B cell (primary cell): ENCODE measurements at regions not wholly inside any gene's neighbourhood (a gene's known extent, or its start where the extent isn't known, plus 50 kb on each side); places are given as distances from the start of the nearest gene placed in this dataset.

Experiments
- ATAC-seq: fragments of 200-7000 bp; cut with Tn5 transposase; one replicate; pipeline ENCODE4 v1.10.0; 2021; ENCODE audit warnings: low read depth, mild to moderate bottlenecking, moderate number of reproducible peaks, moderate library complexity
- CTCF ChIA-PET: fragments of 350-600 bp; sonication (Branson Sonifier 250); formaldehyde crosslinking; loops from one replicate; lab custom pipeline; 2021; ENCODE audit warnings: antibody characterized with exemption, inconsistent platforms; lab: Charles Lee
- POLR2A ChIA-PET: fragments of 350-600 bp; sonication (Branson Sonifier 250); formaldehyde crosslinking; loops from one replicate; lab custom pipeline; 2021; ENCODE audit warnings: antibody characterized with exemption; lab: Charles Lee
- DNase-seq: peaks from one replicate; pipeline ENCODE4 v3.0.0; 2013
- H2AFZ ChIP-seq: 2 replicates; pipeline ENCODE4 v1.6.1; 2012; ENCODE audit warnings: mild to moderate bottlenecking, low read depth, low read length; ENCODE audit not compliant: insufficient read depth, poor library complexity, severe bottlenecking
- H3K27ac ChIP-seq, 2 donors: 1 replicate in 1 of 2; 2 replicates in 1 of 2; pipeline ENCODE4 v1.5.1; 2012 to 2013; ENCODE audit warnings: low read length in 2 of 2, mild to moderate bottlenecking in 2 of 2, moderate library complexity in 1 of 2
- H3K27me3 ChIP-seq, 4 experiments: fragments of 200-600 bp in 1 of 4; sonication (generic) in 1 of 4; replicated peaks in 1 of 4; 1 replicate in 2 of 4; 2 replicates in 2 of 4; pipeline versions ENCODE4 v1.6.1 to v1.7.0; 2013 to 2016; ENCODE audit warnings: low read length in 3 of 4, mild to moderate bottlenecking in 2 of 4, mixed read lengths in 1 of 4, moderate library complexity in 1 of 4; ENCODE audit not compliant: insufficient read depth in 4 of 4, control insufficient read depth in 3 of 4; ENCODE audit errors: control extremely low read depth in 1 of 4
- H3K36me3 ChIP-seq, 2 experiments: replicated peaks in 1 of 2; 1 replicate in 1 of 2; 2 replicates in 1 of 2; pipeline versions ENCODE4 v1.6.1 to v1.7.1; 2013; ENCODE audit warnings: low read length in 1 of 2; ENCODE audit not compliant: insufficient read depth in 2 of 2, control insufficient read depth in 1 of 2; ENCODE audit errors: control extremely low read depth in 1 of 2, extremely low read depth in 1 of 2
- H3K4me1 ChIP-seq, 2 donors: fragments of 200-600 bp in 1 of 2; sonication (generic) in 1 of 2; 1 replicate in 1 of 2; 2 replicates in 1 of 2; pipeline versions ENCODE4 v1.5.1 to v1.6.1; 2013 to 2017; ENCODE audit warnings: low read length in 2 of 2; ENCODE audit not compliant: control insufficient read depth in 2 of 2, insufficient read depth in 2 of 2
- H3K4me2 ChIP-seq: replicated peaks from 2 replicates; pipeline ENCODE3; 2012; ENCODE audit warnings: mild to moderate bottlenecking, low read depth, low read length; ENCODE audit not compliant: poor library complexity, severe bottlenecking
- H3K4me3 ChIP-seq, 5 experiments: fragments of 200-600 bp in 1 of 5; sonication (generic) in 1 of 5; 1 replicate in 3 of 5; 2 replicates in 2 of 5; pipeline versions ENCODE4 v1.5.1 to v1.7.0; 2011 to 2016; ENCODE audit warnings: low read length in 4 of 5, mild to moderate bottlenecking in 4 of 5, low read depth in 2 of 5, control low read depth in 1 of 5, moderate library complexity in 1 of 5; ENCODE audit not compliant: insufficient read depth in 1 of 5; ENCODE audit errors: control extremely low read depth in 1 of 5, extremely low read depth in 1 of 5
- H3K79me2 ChIP-seq: fragments of 200-600 bp; sonication (generic); one replicate; pipeline ENCODE4 v1.6.0; 2016; ENCODE audit warnings: low read length; ENCODE audit not compliant: control insufficient read depth, insufficient read depth
- H3K9ac ChIP-seq: fragments of 200-600 bp; sonication (generic); 2 replicates; pipeline ENCODE4 v1.6.1; 2017; ENCODE audit warnings: mild to moderate bottlenecking, low read length, moderate library complexity
- H3K9me3 ChIP-seq, 3 donors: one replicate each; pipeline versions ENCODE4 v1.6.1 to v1.7.1; 2013; ENCODE audit warnings: low read length in 2 of 3; ENCODE audit not compliant: control insufficient read depth in 2 of 3, insufficient read depth in 1 of 3; ENCODE audit errors: control extremely low read depth in 1 of 3
- H4K20me1 ChIP-seq: 2 replicates; pipeline ENCODE4 v1.6.0; 2012; ENCODE audit warnings: mild to moderate bottlenecking, low read length; ENCODE audit not compliant: insufficient read depth, control insufficient read depth, poor library complexity, severe bottlenecking
- H3K27ac Mint-ChIP-seq: one replicate; pipeline ENCODE4 v1.8.0; 2021; ENCODE audit warnings: mixed read lengths
- H3K27me3 Mint-ChIP-seq: one replicate; pipeline ENCODE4 v1.8.0; 2021; ENCODE audit warnings: mixed read lengths
- H3K4me1 Mint-ChIP-seq: one replicate; pipeline ENCODE4 v1.8.0; 2021; ENCODE audit warnings: mixed read lengths
- H3K4me3 Mint-ChIP-seq: one replicate; pipeline ENCODE4 v1.8.0; 2021; ENCODE audit warnings: mixed read lengths
- H3K9me3 Mint-ChIP-seq: one replicate; pipeline ENCODE4 v1.8.0; 2022; ENCODE audit warnings: mixed read lengths; ENCODE audit not compliant: insufficient read depth
- CTCF ChIP-seq: fragments of 200-600 bp; IDR thresholded peaks from one replicate; pipeline ENCODE4 v1.8.0; 2022; ENCODE audit warnings: antibody characterized with exemption, mild to moderate bottlenecking
- EZH2 ChIP-seq: IDR thresholded peaks from 2 replicates; pipeline ENCODE4 v1.6.1; 2012; ENCODE audit warnings: borderline replicate concordance, low read depth, mild to moderate bottlenecking, moderate library complexity, low read length; ENCODE audit not compliant: insufficient read depth, poor library complexity, severe bottlenecking
- WGBS: methylation state at CpG from one replicate; pipeline ENCODE4 v1.1.5; 2013; ENCODE audit warnings: missing lambda C conversion rate; ENCODE audit not compliant: insufficient coverage; 5-methylcytosine and 5-hydroxymethylcytosine counted together
- intact Hi-C: fragments of 100-400 bp; cut with micrococcal nuclease; formaldehyde crosslinking; loops from one replicate; pipeline ENCODE4 v1.10.0; 2022

DNA sequence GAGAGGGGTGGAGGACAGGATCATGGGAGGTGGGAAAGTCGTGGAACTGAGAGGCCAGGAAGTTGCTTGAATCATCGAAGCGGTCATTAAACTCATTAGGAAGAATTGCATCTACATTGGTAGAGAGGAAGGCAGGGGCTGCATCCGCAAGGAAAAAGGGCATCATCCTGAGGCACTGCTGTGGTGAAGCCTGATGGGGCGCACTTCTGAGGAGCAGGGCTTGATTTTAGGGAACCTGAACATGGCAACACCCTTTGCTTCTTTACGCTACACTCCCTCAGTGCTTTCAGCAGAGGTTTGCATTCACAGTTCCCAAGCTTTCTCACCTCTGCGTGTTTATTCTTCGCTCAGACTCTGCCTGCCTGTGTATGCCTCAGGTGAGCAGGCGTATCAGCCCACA is 352.0 kb upstream of the RAB6C start:
- H3K4me1 ChIP-seq = no peaks in the 10 kb centered on the region
- H2AFZ ChIP-seq = no peak overlapping the region
- no peaks in the 10 kb centered on the region for H3K27me3 Mint-ChIP-seq
- intact Hi-C loops = no loop called here
- H3K9me3 Mint-ChIP-seq = no peaks in the 10 kb centered on the region
- no peak for TF ChIP-seq EZH2
- TF ChIP-seq CTCF = no peak
- H3K4me3 ChIP-seq = no peak overlapping the region
- H3K27ac Mint-ChIP-seq = no peak overlapping the region
- no peaks in the 10 kb centered on the region for H3K36me3 ChIP-seq
- no peak overlapping the region for H3K4me2 ChIP-seq
- ChIA-PET POLR2A (no interaction called here), CTCF (no interaction called here)
- H3K79me2 ChIP-seq = no peaks in the 10 kb centered on the region
- ATAC-seq = no peak
- H3K27ac ChIP-seq = no peak overlapping the region
- DNase-seq = no peak
- H3K27me3 ChIP-seq = no peaks in the 10 kb centered on the region
- H3K4me3 Mint-ChIP-seq = no peak overlapping the region
- no peaks in the 10 kb centered on the region for H3K4me1 Mint-ChIP-seq
- peaks cover 0 to 2% (median 0%) of the 10 kb centered on the region in 3 donors for H3K9me3 ChIP-seq
- no peaks in the 10 kb centered on the region for H4K20me1 ChIP-seq
- 93% methylated on average over 9 of the region's 9 CpGs for WGBS
- no peak overlapping the region for H3K9ac ChIP-seq

GRCh38 chr2:129636692-129637091 is 342.8 kb upstream of the RAB6C start:
- Histone ChIP-seq H3K27ac (no peak overlapping the region), H2AFZ (no peak overlapping the region), H3K9me3 (peaks cover 0 to 3% (median 0%) of the 10 kb centered on the region in 3 donors), H3K79me2 (no peaks in the 10 kb centered on the region), H3K4me3 (no peak overlapping the region), H3K4me1 (no peaks in the 10 kb centered on the region), H3K9ac (no peak overlapping the region), H4K20me1 (no peaks in the 10 kb centered on the region), H3K4me2 (no peak overlapping the region), H3K27me3 (no peaks in the 10 kb centered on the region), H3K36me3 (no peaks in the 10 kb centered on the region)
- Mint-ChIP-seq H3K27me3 (no peaks in the 10 kb centered on the region), H3K9me3 (no peaks in the 10 kb centered on the region), H3K4me3 (no peak overlapping the region), H3K4me1 (no peaks in the 10 kb centered on the region), H3K27ac (no peak overlapping the region)
- POLR2A ChIA-PET = no interaction called here
- WGBS = 96% methylated on average over 9 of the region's 9 CpGs
- ATAC-seq = no peak
- CTCF ChIA-PET = no interaction called here
- intact Hi-C loops = no loop called here
- DNase-seq = no peak
- TF ChIP-seq CTCF = no peak
- TF ChIP-seq EZH2 = no peak
